PFSK-1 (cell line): ENCODE measurements at regions not wholly inside any gene's neighbourhood (a gene's known extent, or its start where the extent isn't known, plus 50 kb on each side); places are given as distances from the start of the nearest gene placed in this dataset.

Experiments
- FOXP2 ChIP-seq: optimal IDR thresholded peaks from 2 replicates; pipeline ENCODE3; 2011; ENCODE audit warnings: borderline replicate concordance, control low read depth, inconsistent platforms; ENCODE audit not compliant: insufficient read depth; ENCODE audit errors: extremely low read length, extremely low read depth
- POLR2AphosphoS5 ChIP-seq: IDR thresholded peaks from 2 replicates; pipeline ENCODE4 v1.6.1; 2012; ENCODE audit warnings: low read depth, mild to moderate bottlenecking, control low read depth, low read length, moderate library complexity
- REST ChIP-seq, 2 experiments: IDR thresholded peaks; 2 replicates each; pipeline versions ENCODE4 v1.6.1 to v1.8.0; 2011 to 2012; ENCODE audit warnings: low read depth in 2 of 2, low read length in 2 of 2, control low read depth in 1 of 2, inconsistent platforms in 1 of 2, mild to moderate bottlenecking in 1 of 2, moderate library complexity in 1 of 2; ENCODE audit not compliant: insufficient read depth in 1 of 2
- SIN3A ChIP-seq: IDR thresholded peaks from 2 replicates; pipeline ENCODE4 v1.6.1; 2012; ENCODE audit warnings: mild to moderate bottlenecking, low read length, moderate library complexity, borderline replicate concordance; ENCODE audit not compliant: insufficient read depth
- TAF1 ChIP-seq: IDR thresholded peaks from 2 replicates; pipeline ENCODE4 v1.6.1; 2012; ENCODE audit warnings: low read length, control low read depth, borderline replicate concordance; ENCODE audit not compliant: insufficient read depth

GRCh38 chr4:126603210-126603609, 1029.5 kb upstream of the INTU start:
- TF ChIP-seq REST (IDR thresholded peaks at IDR 0.05; ENCODE audit: insufficient read depth in 1 of 2, low read depth in 2 of 2, low read length in 2 of 2) (no peak), POLR2AphosphoS5 (no peak), SIN3A (no peak), TAF1 (no peak), FOXP2 (no peak)
